GM19193 (cell line): ENCODE measurements at regions not wholly inside any gene's neighbourhood (a gene's known extent, or its start where the extent isn't known, plus 50 kb on each side); places are given as distances from the start of the nearest gene placed in this dataset.

ENCODE experiments used
- POLR2A ChIP-seq: IDR thresholded peaks from 4 replicates; pipeline ENCODE4 v1.6.1; 2011; ENCODE audit not compliant: insufficient read depth, insufficient read length; ENCODE audit errors: extremely low read depth

DNA sequence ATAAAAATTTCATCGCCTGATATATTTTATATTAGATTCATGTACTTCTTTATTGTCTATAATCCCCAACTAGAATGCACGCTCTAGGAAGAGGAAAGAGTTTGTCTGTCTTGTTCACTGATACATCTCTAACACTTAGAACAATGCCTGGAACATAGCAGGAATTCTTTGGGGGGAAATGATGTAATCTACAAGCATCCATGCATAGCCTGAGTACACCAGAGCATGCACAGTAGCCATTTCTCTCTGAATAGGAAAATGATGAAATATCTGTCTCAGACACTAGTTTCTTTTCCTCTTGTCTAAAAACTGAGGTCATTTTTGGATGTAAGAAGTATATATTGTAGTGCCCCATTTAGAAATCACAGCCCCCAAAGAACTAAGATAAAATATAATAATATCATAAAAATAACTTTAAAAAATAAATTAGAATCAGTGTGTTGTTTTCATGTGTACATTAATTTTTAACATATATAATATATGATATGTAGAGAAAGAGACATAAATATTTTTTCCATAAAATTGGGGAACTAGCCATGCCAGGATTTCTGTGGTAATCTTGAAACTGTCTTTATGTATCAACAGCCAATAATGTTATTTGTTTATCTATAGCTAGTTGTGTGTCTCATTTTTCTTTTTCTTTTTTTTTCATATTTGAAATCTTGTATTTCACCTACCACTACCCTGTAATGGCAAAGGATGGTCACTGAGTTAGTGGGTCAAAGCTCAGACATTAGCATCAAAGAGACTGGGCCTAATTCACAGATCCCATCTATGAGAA, 155.6 kb upstream of the TMCC3 start:
- TF ChIP-seq POLR2A, result no peak

DNA sequence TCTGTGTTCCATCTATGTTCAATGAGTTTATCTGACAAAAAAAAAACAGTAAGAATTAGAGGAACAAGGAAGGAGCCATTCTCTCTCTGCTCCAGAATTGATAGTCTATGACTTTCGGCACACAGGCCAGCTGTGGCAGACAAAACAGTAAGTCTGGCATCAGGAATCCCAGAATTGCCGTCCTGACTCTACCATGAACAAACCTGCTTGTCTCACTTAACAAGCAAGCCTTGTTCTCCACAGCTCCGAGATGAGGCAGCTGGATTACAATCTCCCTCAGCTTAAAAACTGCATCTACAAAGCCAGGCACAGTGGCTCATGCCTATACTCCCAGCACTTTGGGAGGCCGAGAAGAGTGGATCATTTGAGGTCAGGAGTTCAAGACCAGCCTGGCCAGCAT, 153.6 kb upstream of the TMCC3 start:
- TF ChIP-seq POLR2A, result no peak

DNA sequence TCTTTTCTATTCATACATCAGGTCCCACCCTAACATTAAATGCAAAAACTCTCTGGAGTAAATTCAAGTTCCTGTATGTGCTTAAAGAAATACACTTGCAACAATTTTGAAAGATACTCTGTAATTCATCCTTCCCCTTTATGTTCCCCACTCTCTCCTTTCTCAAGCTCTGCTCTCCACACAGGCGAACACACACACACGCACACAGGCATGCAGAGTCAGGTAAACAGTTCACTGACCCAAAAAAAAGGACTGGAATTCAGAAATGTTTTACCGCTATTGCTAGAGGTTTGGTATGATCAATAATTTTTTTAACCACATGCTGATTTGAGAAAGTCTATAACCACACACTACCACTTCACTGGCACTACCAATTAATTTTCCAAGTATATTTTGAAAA, 152.4 kb upstream of the TMCC3 start:
- no peak for TF ChIP-seq POLR2A

DNA sequence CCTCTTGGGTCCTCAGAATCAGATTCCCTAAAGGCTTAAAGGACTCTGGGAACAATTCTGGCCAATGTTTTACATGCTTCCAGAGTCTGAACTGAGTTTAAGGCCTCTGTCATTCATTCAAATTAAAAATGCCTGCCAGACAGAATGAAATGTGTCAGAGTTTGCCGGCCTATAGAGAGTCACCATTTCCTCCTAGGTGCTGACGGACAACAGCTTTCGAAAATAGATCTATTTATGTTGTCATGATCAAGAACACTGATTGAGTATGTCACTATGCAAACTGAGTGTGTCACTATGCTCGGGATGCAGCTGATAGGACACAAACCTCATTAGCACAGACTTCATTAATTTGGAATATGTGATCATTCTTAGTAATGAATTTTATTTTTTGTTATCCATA, 151.4 kb upstream of the TMCC3 start:
- TF ChIP-seq POLR2A, result no peak

DNA sequence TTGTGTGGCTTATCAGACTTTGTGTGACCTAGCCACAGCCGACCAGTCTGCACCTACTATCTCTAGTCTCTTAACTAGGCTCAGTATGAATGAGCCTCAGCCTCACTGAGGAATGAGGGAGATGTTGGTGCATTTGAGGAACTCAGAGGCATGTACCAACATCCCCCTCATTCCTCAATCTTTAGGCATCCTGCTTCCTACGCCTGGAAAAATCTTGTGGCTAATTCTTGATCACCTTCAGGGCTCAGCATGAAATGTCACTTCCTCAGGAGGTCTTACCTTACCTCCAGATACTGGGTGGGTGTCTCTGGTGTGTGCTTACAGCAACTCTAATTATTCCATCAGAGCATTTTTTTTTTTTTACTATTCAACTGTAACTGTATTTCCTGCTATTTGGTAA, 148.8 kb upstream of the TMCC3 start:
- no peak for TF ChIP-seq POLR2A

DNA sequence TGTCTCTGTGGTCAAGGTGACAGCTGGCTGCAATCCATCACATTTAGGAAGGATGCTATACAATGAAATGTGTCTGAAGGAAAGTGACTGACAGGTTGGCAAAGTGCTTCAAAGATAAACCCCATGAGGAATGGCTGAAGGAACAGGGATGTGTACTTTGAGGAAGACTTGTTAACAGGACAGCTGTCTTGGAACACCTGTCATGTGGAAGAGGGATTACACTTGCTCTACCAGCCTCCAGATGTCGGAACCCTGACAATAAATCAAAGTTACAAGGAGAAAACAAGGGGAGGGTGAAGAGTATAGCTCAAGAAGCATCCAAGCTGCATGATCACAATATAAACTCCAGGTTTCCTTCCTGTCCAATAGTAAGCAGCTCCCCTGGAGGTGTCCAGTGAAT, 147.8 kb upstream of the TMCC3 start:
- TF ChIP-seq POLR2A, result no peak

DNA sequence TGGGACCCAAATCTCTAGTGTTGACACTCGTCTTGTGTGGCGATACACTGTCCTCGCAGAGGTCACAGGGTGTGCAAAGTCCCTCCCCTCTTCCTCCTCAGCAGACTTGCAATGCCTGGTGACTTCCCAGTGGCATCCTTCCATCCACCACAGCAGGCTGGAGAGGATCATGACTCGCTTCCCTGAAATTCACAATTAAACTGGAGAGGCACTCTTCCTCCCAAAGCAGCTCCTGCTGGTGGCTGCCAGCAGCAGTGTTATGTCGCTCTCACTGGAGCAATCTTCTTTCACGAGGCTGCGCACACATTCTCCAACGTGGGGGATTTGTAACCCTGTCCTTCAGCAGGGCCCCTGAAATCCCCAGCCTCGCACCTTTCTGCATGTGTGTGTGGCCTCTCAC, 145.2 kb upstream of the TMCC3 start:
- no peak for TF ChIP-seq POLR2A

DNA sequence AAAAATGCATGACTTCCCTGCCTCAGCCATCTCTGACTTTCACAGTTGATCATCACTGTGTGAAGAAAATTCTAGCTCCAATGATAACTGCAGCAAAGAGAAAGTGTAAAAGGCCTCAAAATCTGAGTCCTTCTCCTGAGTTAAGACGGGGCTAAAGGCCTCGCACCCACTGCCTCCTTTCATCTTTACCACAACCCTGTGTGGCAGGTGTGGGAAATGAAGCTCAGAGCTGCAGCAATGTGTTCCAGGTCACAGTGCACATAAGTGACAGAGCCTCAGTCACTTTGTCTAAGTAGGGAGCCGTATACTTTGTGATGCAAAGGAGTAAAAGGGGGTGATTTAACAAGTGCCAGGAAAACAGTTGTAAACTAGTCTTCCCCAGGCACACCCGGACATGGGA, 144.7 kb upstream of the TMCC3 start:
- no peak for TF ChIP-seq POLR2A

DNA sequence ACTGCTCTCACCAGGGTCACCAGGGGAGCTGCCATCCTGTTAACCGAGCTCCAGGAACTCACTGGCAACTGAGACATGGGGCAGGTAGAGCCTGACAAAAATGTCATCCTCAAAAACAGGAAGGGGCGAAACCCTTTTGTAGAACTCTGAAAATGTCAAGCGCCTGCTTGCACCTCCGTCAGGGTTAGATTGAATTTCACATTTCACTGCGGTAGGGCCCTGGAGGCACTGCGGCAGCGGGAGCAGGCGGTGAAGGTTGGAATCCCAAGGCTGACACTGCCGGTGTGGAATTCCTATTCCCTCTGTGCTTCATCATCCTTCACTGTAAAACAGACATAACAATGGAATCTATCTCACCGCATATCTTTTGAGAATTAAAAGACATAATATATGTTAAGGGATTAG, 142.8 kb upstream of the TMCC3 start:
- no peak for TF ChIP-seq POLR2A

DNA sequence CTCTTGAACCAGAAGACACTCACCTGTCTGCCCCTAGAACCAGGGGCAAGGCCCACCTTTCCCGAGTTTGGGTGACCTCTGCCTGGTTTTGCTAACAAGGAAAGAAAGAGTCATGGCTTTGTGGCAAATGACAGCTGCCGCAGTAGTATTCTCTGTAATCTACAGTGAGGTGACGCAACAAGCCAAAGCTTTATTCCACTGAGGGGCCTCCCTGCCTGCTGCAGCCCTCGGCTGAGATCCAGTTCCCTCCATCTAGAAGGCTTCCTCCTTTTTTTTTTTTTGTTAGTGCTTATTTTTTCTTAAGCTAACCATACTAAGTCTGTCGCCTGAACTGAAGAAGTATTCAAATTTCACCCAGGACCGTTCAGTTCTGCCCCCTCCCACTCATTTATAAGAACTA, 142.3 kb upstream of the TMCC3 start:
- no peak for TF ChIP-seq POLR2A

DNA sequence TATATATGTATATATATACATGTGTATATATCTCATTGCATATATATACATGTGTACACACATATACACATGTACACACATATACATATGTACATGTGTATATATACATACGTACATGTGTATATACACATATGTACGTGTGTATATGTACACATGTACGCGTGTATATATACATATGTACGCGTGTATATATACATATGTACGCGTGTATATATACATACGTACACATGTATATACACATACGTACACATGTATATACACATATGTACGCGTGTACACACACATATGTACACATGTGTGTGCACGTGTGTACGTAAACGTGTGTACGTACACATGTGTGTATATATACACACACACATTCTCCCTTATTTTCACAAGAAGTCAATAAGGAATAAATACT, 141.6 kb upstream of the TMCC3 start:
- TF ChIP-seq POLR2A, result no peak

DNA sequence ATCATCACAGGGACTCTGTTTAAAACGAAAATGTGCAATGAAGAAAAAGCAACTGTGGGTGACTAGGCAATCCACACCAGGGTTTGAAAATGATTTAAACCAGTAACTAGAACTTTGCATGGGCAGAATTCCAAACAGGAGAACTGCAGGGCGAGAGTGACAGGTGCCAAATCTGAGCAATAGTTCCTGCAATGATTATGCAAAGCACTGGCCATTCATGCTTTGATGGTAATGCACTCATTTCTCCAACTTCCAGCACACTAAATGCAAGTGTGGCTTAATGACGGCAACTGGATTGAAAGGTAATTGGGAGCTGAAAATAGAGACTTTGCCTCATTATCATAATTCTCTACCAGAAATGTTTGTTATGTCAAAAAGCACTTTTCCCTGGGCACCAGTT, 140.5 kb upstream of the TMCC3 start:
- no peak for TF ChIP-seq POLR2A

DNA sequence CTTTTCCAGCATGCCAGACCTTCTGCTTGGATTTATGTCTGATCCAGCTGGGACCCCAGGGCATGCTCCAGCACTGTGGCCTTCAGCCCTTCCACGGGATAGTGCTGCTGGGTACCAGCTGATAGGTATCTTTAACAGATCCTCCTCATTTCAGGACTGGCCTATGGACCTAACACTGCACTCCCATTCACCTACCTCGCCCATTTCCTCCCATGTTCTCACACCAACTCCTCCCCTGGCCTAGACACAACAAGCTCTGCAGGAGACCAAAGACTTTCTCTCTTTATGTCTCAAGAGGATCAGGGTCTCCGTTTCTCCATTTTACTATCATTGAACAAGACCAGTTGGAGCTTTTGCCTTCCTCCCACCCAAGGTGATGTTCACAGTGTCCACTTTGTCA, 140.0 kb upstream of the TMCC3 start:
- no peak for TF ChIP-seq POLR2A

DNA sequence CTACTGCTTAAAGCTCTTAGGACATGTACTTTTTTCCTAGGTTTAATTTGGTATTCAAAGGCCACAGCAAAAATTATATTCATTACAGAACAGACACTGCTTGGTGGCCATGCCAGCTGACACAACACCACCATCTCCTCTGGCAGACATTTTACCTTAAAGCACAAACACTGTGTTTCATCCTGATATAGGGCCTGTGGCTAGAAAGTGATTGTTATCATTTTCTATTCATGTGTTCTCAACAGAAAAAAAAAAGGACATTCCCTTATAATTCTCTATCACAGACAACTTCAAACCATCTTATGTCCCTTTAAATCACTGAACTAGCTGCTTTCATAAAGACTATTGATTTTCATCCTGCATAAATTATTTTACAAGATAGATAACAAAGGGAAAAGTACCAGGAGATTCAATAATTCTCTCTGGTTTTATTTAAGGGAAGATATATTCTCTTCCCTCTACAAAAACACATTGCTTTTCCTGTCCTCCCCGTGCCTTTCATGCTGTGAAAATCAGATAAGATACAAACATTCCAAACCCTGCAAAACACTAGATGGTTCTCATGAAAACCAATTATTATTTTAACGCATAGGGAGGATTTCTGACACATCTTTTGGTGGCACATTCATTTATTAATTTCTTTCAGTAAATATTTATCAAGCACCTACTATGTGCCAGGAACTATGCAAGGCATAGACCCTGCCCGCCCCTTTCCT, 139.3 kb upstream of the TMCC3 start:
- TF ChIP-seq POLR2A, result no peak

DNA sequence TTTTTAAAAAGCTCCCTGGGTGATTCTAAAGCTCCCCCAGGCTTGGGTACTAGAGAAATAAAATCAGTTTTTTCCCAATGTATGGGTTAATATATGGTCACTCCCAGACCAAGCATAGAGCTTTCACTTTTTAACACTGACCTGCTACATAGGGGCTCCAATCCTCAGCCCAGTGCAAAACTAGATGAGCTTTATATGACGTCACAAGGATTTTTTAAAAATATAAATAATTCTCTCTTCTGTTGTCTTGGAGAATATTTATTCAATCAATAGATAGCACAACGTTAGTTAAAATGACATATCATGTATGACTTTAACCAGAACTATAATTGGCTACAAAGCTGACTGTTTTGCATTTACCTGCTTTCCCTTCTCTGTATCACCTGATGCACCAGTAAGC, 137.9 kb upstream of the TMCC3 start:
- TF ChIP-seq POLR2A, result no peak

DNA sequence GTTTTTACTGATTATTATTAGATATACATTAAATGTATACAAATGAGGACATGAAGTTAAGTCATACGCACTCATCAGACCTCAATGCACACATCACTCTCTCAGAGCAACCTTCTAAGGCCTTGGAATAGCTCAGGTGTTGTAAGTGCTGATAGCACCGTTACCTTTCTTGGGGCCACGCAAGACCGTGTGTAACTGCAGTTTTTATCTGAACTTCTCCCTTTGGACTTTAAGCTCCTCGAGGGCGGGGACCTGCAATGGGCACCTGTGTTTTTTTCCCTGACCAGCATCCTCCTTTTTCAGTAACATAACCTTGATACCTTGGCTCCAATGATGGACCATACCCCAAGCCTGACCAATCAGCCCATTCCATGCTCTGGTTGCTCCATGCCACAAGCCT, 136.5 kb upstream of the TMCC3 start:
- TF ChIP-seq POLR2A, result no peak
